Neural cell (in vitro differentiated cells): ENCODE measurements at regions not wholly inside any gene's neighbourhood (a gene's known extent, or its start where the extent isn't known, plus 50 kb on each side); places are given as distances from the start of the nearest gene placed in this dataset.

Source experiments
- H2AFZ ChIP-seq: fragments of 200-600, 300-800 bp; sonication (generic), shearing (Covaris generic); 2 replicates; pipeline ENCODE4 v1.6.0; 2014; ENCODE audit warnings: low read depth, mild to moderate bottlenecking, antibody characterized with exemption, low read length, moderate library complexity
- H3F3A ChIP-seq: fragments of 200-600 bp; shearing (Covaris generic); 2 replicates; pipeline ENCODE4 v1.6.1; 2016; ENCODE audit warnings: mild to moderate bottlenecking, moderate library complexity, mixed read lengths, antibody characterized with exemption, low read length; ENCODE audit not compliant: insufficient read depth, poor library complexity, severe bottlenecking
- H3K27ac ChIP-seq: fragments of 200-600, 300-800 bp; sonication (generic), shearing (Covaris generic); 2 replicates; pipeline ENCODE4 v1.5.1; 2014; ENCODE audit warnings: mild to moderate bottlenecking, low read length, moderate library complexity
- H3K27me3 ChIP-seq: fragments of 300-800, 200-600 bp; sonication (generic), shearing (Covaris generic); 2 replicates; pipeline ENCODE4 v1.6.0; 2014; ENCODE audit warnings: mild to moderate bottlenecking, low read depth, low read length, moderate library complexity; ENCODE audit not compliant: insufficient read depth
- H3K36me3 ChIP-seq: fragments of 300-800, 200-600 bp; sonication (generic), shearing (Covaris generic); 2 replicates; pipeline ENCODE4 v1.5.1; 2014; ENCODE audit warnings: mild to moderate bottlenecking, antibody characterized with exemption, low read length, moderate library complexity; ENCODE audit not compliant: insufficient read depth
- H3K4me2 ChIP-seq: fragments of 300-800, 200-600 bp; sonication (generic), shearing (Covaris generic); 2 replicates; pipeline ENCODE4 v1.6.0; 2014; ENCODE audit warnings: mild to moderate bottlenecking, low read length
- H3K4me3 ChIP-seq: fragments of 300-800, 200-600 bp; sonication (generic), shearing (Covaris generic); 2 replicates; pipeline ENCODE4 v1.5.1; 2014; ENCODE audit warnings: mild to moderate bottlenecking, low read length, moderate library complexity
- H3K79me2 ChIP-seq: fragments of 200-600 bp; shearing (Covaris generic); replicated peaks from 2 replicates; pipeline ENCODE4 v1.6.0; 2014; ENCODE audit warnings: mild to moderate bottlenecking, low read length, moderate library complexity; ENCODE audit not compliant: insufficient read depth
- H3K9ac ChIP-seq: fragments of 300-800, 200-600 bp; sonication (generic), shearing (Covaris generic); 2 replicates; pipeline ENCODE4 v1.6.1; 2016; ENCODE audit warnings: mild to moderate bottlenecking, low read length, mixed read lengths
- H3K9me2 ChIP-seq: fragments of 200-600 bp; shearing (Covaris generic); 2 replicates; pipeline ENCODE4 v1.6.1; 2016; ENCODE audit warnings: mild to moderate bottlenecking, low read length, mixed read lengths; ENCODE audit not compliant: insufficient read depth
- H3K9me3 ChIP-seq: fragments of 200-600, 300-800 bp; sonication (generic), shearing (Covaris generic); 2 replicates; pipeline ENCODE4 v1.6.1; 2016; ENCODE audit warnings: mild to moderate bottlenecking, mixed run types, low read length, moderate library complexity, mixed read lengths
- H4K20me1 ChIP-seq: fragments of 200-600 bp; shearing (Covaris generic); 2 replicates; pipeline ENCODE4 v1.6.1; 2016; ENCODE audit warnings: mild to moderate bottlenecking, mixed run types; ENCODE audit not compliant: insufficient read depth
- CTCF ChIP-seq: fragments of 450-650 bp; IDR thresholded peaks from 2 replicates; pipeline ENCODE4 v1.5.1; 2014; ENCODE audit warnings: antibody characterized with exemption, mild to moderate bottlenecking, moderate library complexity; ENCODE audit not compliant: poor library complexity, severe bottlenecking
- EP300 ChIP-seq: fragments of 450-650 bp; conservative IDR thresholded peaks from 2 replicates; pipeline ENCODE4 v1.6.1; 2014; ENCODE audit warnings: antibody characterized with exemption, mild to moderate bottlenecking, moderate library complexity; ENCODE audit not compliant: poor library complexity, severe bottlenecking
- EZH2 ChIP-seq: fragments of 200-600, 300-800 bp; shearing (Covaris generic), sonication (generic); IDR thresholded peaks from 2 replicates; pipeline ENCODE4 v1.6.1; 2014; ENCODE audit warnings: antibody characterized with exemption, low read length, borderline replicate concordance, mild to moderate bottlenecking; ENCODE audit not compliant: insufficient read depth, poor library complexity, severe bottlenecking
- MXI1 ChIP-seq: fragments of 450-650 bp; conservative IDR thresholded peaks from 2 replicates; pipeline ENCODE4 v1.6.1; 2014; ENCODE audit warnings: antibody characterized with exemption, mild to moderate bottlenecking; ENCODE audit not compliant: poor library complexity, severe bottlenecking
- POLR2AphosphoS5 ChIP-seq: IDR thresholded peaks from 2 replicates; pipeline ENCODE4 v1.6.1; 2012
- RAD21 ChIP-seq: fragments of 450-650 bp; conservative IDR thresholded peaks from 2 replicates; pipeline ENCODE4 v1.6.1; 2014; ENCODE audit warnings: antibody characterized with exemption, mild to moderate bottlenecking, moderate library complexity
- SMC3 ChIP-seq: fragments of 450-650 bp; conservative IDR thresholded peaks from 2 replicates; pipeline ENCODE4 v1.6.1; 2014; ENCODE audit warnings: antibody characterized with exemption, mild to moderate bottlenecking, moderate library complexity; ENCODE audit not compliant: poor library complexity
- TAF1 ChIP-seq: IDR thresholded peaks from 2 replicates; pipeline ENCODE4 v1.6.1; 2012; ENCODE audit warnings: low read depth
- TF ChIP-seq, protein P1 (sequence below): IDR thresholded peaks from 2 replicates; pipeline ENCODE4 v1.6.1; 2012; ENCODE audit warnings: borderline replicate concordance

GRCh38 chr1:99539131-99539530, 106.8 kb upstream of the PALMD start:
- Histone ChIP-seq H3K27ac (no peak overlapping the region), H3K4me3 (no peak overlapping the region), H3K4me2 (no peak overlapping the region), H3K79me2 (no peaks in the 10 kb centered on the region), H2AFZ (no peak overlapping the region), H3K9me3 (no peaks in the 10 kb centered on the region), H3K36me3 (no peaks in the 10 kb centered on the region), H3K9ac (no peak overlapping the region), H3K27me3 (no peaks in the 10 kb centered on the region), H3K9me2 (no peaks in the 10 kb centered on the region), H4K20me1 (no peaks in the 10 kb centered on the region), H3F3A (no peaks in the 10 kb centered on the region)
- no peak for TF ChIP-seq TAF1
- TF ChIP-seq CTCF = no peak
- TF ChIP-seq MXI1 = no peak
- TF ChIP-seq EZH2 = no peak
- TF ChIP-seq, protein P1, sequence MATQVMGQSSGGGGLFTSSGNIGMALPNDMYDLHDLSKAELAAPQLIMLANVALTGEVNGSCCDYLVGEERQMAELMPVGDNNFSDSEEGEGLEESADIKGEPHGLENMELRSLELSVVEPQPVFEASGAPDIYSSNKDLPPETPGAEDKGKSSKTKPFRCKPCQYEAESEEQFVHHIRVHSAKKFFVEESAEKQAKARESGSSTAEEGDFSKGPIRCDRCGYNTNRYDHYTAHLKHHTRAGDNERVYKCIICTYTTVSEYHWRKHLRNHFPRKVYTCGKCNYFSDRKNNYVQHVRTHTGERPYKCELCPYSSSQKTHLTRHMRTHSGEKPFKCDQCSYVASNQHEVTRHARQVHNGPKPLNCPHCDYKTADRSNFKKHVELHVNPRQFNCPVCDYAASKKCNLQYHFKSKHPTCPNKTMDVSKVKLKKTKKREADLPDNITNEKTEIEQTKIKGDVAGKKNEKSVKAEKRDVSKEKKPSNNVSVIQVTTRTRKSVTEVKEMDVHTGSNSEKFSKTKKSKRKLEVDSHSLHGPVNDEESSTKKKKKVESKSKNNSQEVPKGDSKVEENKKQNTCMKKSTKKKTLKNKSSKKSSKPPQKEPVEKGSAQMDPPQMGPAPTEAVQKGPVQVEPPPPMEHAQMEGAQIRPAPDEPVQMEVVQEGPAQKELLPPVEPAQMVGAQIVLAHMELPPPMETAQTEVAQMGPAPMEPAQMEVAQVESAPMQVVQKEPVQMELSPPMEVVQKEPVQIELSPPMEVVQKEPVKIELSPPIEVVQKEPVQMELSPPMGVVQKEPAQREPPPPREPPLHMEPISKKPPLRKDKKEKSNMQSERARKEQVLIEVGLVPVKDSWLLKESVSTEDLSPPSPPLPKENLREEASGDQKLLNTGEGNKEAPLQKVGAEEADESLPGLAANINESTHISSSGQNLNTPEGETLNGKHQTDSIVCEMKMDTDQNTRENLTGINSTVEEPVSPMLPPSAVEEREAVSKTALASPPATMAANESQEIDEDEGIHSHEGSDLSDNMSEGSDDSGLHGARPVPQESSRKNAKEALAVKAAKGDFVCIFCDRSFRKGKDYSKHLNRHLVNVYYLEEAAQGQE = no peak
- TF ChIP-seq POLR2AphosphoS5 = no peak
- TF ChIP-seq RAD21 = no peak
- no peak for TF ChIP-seq SMC3
- no peak for TF ChIP-seq EP300

- H3K36me3 ChIP-seq = no peaks in the 10 kb centered on the region
- no peaks in the 10 kb centered on the region for H3K79me2 ChIP-seq
- H3K4me3 ChIP-seq = no peak overlapping the region
- no peaks in the 10 kb centered on the region for H3F3A ChIP-seq
- no peaks in the 10 kb centered on the region for H3K9me2 ChIP-seq
- no peaks in the 10 kb centered on the region for H4K20me1 ChIP-seq
- no peaks in the 10 kb centered on the region for H3K9me3 ChIP-seq
- no peak overlapping the region for H3K4me2 ChIP-seq
- no peak overlapping the region for H3K9ac ChIP-seq
- TF ChIP-seq CTCF (no peak), RAD21 (no peak), EP300 (no peak), POLR2AphosphoS5 (no peak)
- TF ChIP-seq, protein P1 = no peak
- no peaks in the 10 kb centered on the region for H3K27me3 ChIP-seq
- no peak overlapping the region for H2AFZ ChIP-seq
- no peak overlapping the region for H3K27ac ChIP-seq
Observed at GRCh38 chr1:99540744-99541143, 105.2 kb upstream of the PALMD start.
